Left ventricle myocardium inferior (tissue), 1 donor: ENCODE measurements at regions not wholly inside any gene's neighbourhood (a gene's known extent, or its start where the extent isn't known, plus 50 kb on each side); places are given as distances from the start of the nearest gene placed in this dataset.

Source experiments
- DNase-seq: peaks from one replicate; pipeline ENCODE4 v3.0.0-alpha.2; 2020
- H3K27ac ChIP-seq: fragments of 200-600 bp; replicated peaks from 2 replicates; pipeline ENCODE4 v1.8.0; 2021
- H3K27me3 ChIP-seq: fragments of 200-600 bp; 2 replicates; pipeline ENCODE4 v1.8.0; 2021; ENCODE audit warnings: low read depth
- H3K36me3 ChIP-seq: fragments of 200-600 bp; 2 replicates; pipeline ENCODE4 v1.8.0; 2021
- H3K4me1 ChIP-seq: fragments of 200-600 bp; 2 replicates; pipeline ENCODE4 v1.8.0; 2021
- H3K4me3 ChIP-seq: fragments of 200-600 bp; 2 replicates; pipeline ENCODE4 v1.8.0; 2021; ENCODE audit warnings: mild to moderate bottlenecking, moderate library complexity
- H3K9me3 ChIP-seq: fragments of 200-600 bp; replicated peaks from 2 replicates; pipeline ENCODE4 v1.8.0; 2021
- CTCF ChIP-seq: fragments of 200-600 bp; IDR thresholded peaks from 2 replicates; pipeline ENCODE4 v1.8.0; 2021; ENCODE audit warnings: antibody characterized with exemption, mild to moderate bottlenecking, borderline replicate concordance
- intact Hi-C: fragments of 100-400 bp; cut with micrococcal nuclease; formaldehyde crosslinking; loops from one replicate; pipeline ENCODE4 v1.11.0; 2022
- donor health status: DM: no; HTN: yes; CAD: no; lungs with severe emphysema.

DNA sequence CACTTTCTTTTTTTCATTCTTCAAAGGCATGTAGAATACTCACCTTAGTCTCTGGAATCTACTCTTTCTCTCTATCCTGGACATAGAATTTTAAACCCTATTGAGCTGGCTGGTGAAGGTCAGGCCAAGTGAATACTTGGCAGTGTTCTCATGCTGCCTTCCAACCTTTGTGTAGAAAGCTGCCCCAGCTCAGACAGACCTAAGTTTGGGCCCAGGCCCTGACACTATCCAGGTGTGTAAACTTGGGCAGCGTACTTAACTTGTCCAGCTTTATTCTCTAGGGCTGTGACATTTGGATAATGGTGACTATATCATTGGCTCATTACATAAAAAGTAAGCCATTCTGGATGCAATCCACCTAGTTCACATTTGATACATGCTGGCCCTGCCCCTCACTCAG lies 298.3 kb downstream of the IRX1 start:
- peaks cover 5% of the 10 kb centered on the region for H3K27me3 ChIP-seq
- TF ChIP-seq CTCF, result no peak
- no peak overlapping the region for H3K27ac ChIP-seq
- no peaks in the 10 kb centered on the region for H3K36me3 ChIP-seq
- DNase-seq, result no peak
- H3K4me3 ChIP-seq, result no peak overlapping the region
- peaks cover 19% of the 10 kb centered on the region for H3K9me3 ChIP-seq
- intact Hi-C loops, result no loop called here
- no peaks in the 10 kb centered on the region for H3K4me1 ChIP-seq

GRCh38 chr5:3896098-3896497 lies 300.5 kb downstream of the IRX1 start:
- DNase-seq, result no peak
- H3K4me3 ChIP-seq, result no peak overlapping the region
- no peaks in the 10 kb centered on the region for H3K4me1 ChIP-seq
- no peak for TF ChIP-seq CTCF
- no peak overlapping the region for H3K27ac ChIP-seq
- peaks cover 5% of the 10 kb centered on the region for H3K27me3 ChIP-seq
- intact Hi-C loops, result no loop called here
- H3K36me3 ChIP-seq, result no peaks in the 10 kb centered on the region
- peaks cover 19% of the 10 kb centered on the region for H3K9me3 ChIP-seq

DNA sequence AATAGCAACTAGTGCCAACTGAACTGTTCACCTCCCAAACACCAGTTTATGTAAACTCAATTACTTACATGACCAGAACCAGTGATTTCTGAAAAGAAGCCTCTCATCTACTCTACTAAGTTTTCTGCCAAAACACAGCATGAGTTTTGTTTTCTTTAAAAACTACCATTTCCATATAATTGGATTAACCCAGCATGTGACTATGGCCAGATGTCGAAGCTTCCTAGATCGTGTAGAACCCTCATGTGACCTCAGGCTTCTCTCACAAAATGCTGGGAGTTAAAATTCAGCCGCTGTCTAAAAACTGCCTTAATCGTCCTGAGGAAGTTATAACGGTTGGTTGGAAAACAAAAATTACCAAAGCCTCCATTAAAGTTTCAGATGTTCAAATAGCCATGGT lies 303.5 kb downstream of the IRX1 start:
- Histone ChIP-seq H3K4me3 (no peak overlapping the region), H3K27me3 (peaks cover 5% of the 10 kb centered on the region), H3K36me3 (no peaks in the 10 kb centered on the region), H3K9me3 (peaks cover 12% of the 10 kb centered on the region), H3K27ac (no peak overlapping the region), H3K4me1 (no peaks in the 10 kb centered on the region)
- DNase-seq, result no peak
- no peak for TF ChIP-seq CTCF
- intact Hi-C loops, result no loop called here

DNA sequence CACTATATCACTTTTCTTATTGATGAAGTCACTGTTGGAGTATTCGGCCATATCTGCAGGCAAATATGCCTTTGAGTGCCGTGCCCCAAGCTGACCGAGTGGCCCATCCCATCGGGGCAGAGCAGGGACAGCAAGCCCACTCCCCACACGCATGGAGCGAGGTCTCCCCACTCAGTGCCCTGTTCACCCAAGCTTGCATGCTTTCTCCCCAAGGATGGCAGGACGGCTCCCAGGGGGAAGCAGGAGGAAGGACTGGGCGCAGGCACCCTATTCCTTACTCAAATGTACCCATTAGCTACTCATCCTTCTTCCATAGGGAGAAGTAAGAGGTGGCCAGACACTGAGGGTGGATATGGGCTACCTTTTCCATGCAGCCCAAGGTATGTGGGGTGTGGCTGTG lies 309.0 kb downstream of the IRX1 start:
- no peak for DNase-seq
- H3K36me3 ChIP-seq, result no peaks in the 10 kb centered on the region
- intact Hi-C loops, result no loop called here
- no peaks in the 10 kb centered on the region for H3K27me3 ChIP-seq
- no peak for TF ChIP-seq CTCF
- H3K9me3 ChIP-seq, result no peaks in the 10 kb centered on the region
- H3K4me1 ChIP-seq, result no peaks in the 10 kb centered on the region
- H3K4me3 ChIP-seq, result no peak overlapping the region
- H3K27ac ChIP-seq, result no peak overlapping the region

- no peak for DNase-seq
- H3K4me1 ChIP-seq, result no peaks in the 10 kb centered on the region
- no peaks in the 10 kb centered on the region for H3K36me3 ChIP-seq
- no peaks in the 10 kb centered on the region for H3K27me3 ChIP-seq
- H3K27ac ChIP-seq, result no peak overlapping the region
- intact Hi-C loops, result no loop called here
- no peak for TF ChIP-seq CTCF
- H3K4me3 ChIP-seq, result no peak overlapping the region
- no peaks in the 10 kb centered on the region for H3K9me3 ChIP-seq
Observed at GRCh38 chr5:3905031-3905430, 309.4 kb downstream of the IRX1 start.

DNA sequence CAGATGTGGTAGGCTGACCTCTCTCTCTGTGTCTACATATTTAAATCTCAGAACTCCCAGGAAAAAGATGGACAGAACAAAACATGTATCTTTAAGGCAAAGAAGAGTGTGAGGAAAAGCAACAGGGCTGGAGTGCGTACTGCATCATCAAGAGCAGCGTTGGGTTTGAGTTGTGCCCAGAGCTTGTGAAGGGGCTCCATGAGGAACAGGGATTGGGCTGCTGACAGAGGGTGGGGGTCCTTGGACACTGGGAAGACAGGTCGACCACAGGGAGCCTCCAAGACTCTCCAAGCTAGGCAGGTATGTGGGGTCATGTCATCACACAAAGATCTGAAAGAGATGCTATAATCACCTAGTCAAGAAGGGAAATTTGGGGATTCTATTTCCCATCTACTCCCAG lies 309.9 kb downstream of the IRX1 start:
- intact Hi-C loops, result no loop called here
- Histone ChIP-seq H3K4me1 (no peaks in the 10 kb centered on the region), H3K4me3 (no peak overlapping the region), H3K36me3 (no peaks in the 10 kb centered on the region), H3K27me3 (no peaks in the 10 kb centered on the region), H3K27ac (no peak overlapping the region), H3K9me3 (no peaks in the 10 kb centered on the region)
- no peak for DNase-seq
- no peak for TF ChIP-seq CTCF
